ENCODE measurements at regions not wholly inside any gene's neighbourhood (a gene's known extent, or its start where the extent isn't known, plus 50 kb on each side); places are given as distances from the start of the nearest gene placed in this dataset.
"Not testable (repeated sequence)": the region's sequence is repeated elsewhere in the genome, so short reads cannot be mapped to it uniquely, and the experiment has no call there.

GRCh38 chrX:1700757-1701156 is 85.9 kb downstream of the ASMT start:
- no peak for DNase-seq (ENCODE audit: low spot score)

- not testable (repeated sequence) for DNase-seq (ENCODE audit: low spot score)
Observed at GRCh38 chrX:1701396-1701901, 86.6 kb downstream of the ASMT start.

- DNase-seq (ENCODE audit: low spot score): not testable (repeated sequence)
Observed at GRCh38 chrX:1702142-1702541, 87.3 kb downstream of the ASMT start.

- DNase-seq (ENCODE audit: low spot score): not testable (repeated sequence)
Observed at GRCh38 chrX:1702557-1702956, 87.7 kb downstream of the ASMT start.

GRCh38 chrX:1709277-1709676 is 94.4 kb downstream of the ASMT start:
- DNase-seq (ENCODE audit: low spot score): not testable (repeated sequence)

GRCh38 chrX:1713296-1713695 is 98.4 kb downstream of the ASMT start:
- DNase-seq (ENCODE audit: low spot score): no peak

- DNase-seq (ENCODE audit: low spot score): no peak
Observed at GRCh38 chrX:1717373-1717772, 102.5 kb downstream of the ASMT start.

- DNase-seq (ENCODE audit: low spot score): no peak
Observed at GRCh38 chrX:1719270-1719669, 104.4 kb downstream of the ASMT start.

GRCh38 chrX:1720836-1721235 is 106.0 kb downstream of the ASMT start:
- no peak for DNase-seq (ENCODE audit: low spot score)

GRCh38 chrX:1725472-1725871 is 110.6 kb downstream of the ASMT start:
- no peak for DNase-seq (ENCODE audit: low spot score)

- DNase-seq (ENCODE audit: low spot score): peak; percentile 53
Observed at GRCh38 chrX:1727531-1728027, 112.7 kb downstream of the ASMT start.

- DNase-seq (ENCODE audit: low spot score): no peak
Observed at GRCh38 chrX:1734806-1735205, 119.9 kb downstream of the ASMT start.

GRCh38 chrX:1741816-1742394 is 127.0 kb downstream of the ASMT start:
- no peak for DNase-seq (ENCODE audit: low spot score)

GRCh38 chrX:1743105-1743504 is 128.2 kb downstream of the ASMT start:
- DNase-seq (ENCODE audit: low spot score): no peak

GRCh38 chrX:1743663-1744062 is 128.8 kb downstream of the ASMT start:
- DNase-seq (ENCODE audit: low spot score): no peak

GRCh38 chrX:1748408-1748807 is 133.5 kb downstream of the ASMT start:
- DNase-seq (ENCODE audit: low spot score): no peak

GRCh38 chrX:1749499-1749898 is 134.6 kb downstream of the ASMT start:
- no peak for DNase-seq (ENCODE audit: low spot score)

- no peak for DNase-seq (ENCODE audit: low spot score)
Observed at GRCh38 chrX:1750267-1750666, 135.4 kb downstream of the ASMT start.

GRCh38 chrX:1751781-1752180 is 136.9 kb downstream of the ASMT start:
- DNase-seq (ENCODE audit: low spot score): no peak

GRCh38 chrX:1752799-1753198 is 137.9 kb downstream of the ASMT start:
- not testable (repeated sequence) for DNase-seq (ENCODE audit: low spot score)

- no peak for DNase-seq (ENCODE audit: low spot score)
Observed at GRCh38 chrX:1754077-1754476, 139.2 kb downstream of the ASMT start.

- no peak for DNase-seq (ENCODE audit: low spot score)
Observed at GRCh38 chrX:1763294-1763693, 148.4 kb downstream of the ASMT start.

GRCh38 chrX:1764883-1765364 is 150.1 kb downstream of the ASMT start:
- not testable (repeated sequence) for DNase-seq (ENCODE audit: low spot score)

- no peak for DNase-seq (ENCODE audit: low spot score)
Observed at GRCh38 chrX:1767026-1767425, 152.2 kb downstream of the ASMT start.
